Activated gamma-delta T cell treated with anti-CD3 and anti-CD28 coated beads, Interleukin-2, amount 50 U/mL, for 16 hours (primary cell): ENCODE measurements at regions not wholly inside any gene's neighbourhood (a gene's known extent, or its start where the extent isn't known, plus 50 kb on each side); places are given as distances from the start of the nearest gene placed in this dataset.
"Not testable (repeated sequence)": the region's sequence is repeated elsewhere in the genome, so short reads cannot be mapped to it uniquely, and the experiment has no call there.

Source experiments
- DNase-seq: peaks from one replicate; pipeline ENCODE4 v3.0.0-alpha.2; 2020; ENCODE audit warnings: low read depth

GRCh38 chr5:17690473-17690872, 56.2 kb downstream of the TAF11L14 start:
- DNase-seq: no peak

- DNase-seq: no peak
Observed at GRCh38 chr5:17691762-17692161, 57.5 kb downstream of the TAF11L14 start.

- no peak for DNase-seq
Observed at GRCh38 chr5:17694371-17694770, 60.1 kb downstream of the TAF11L14 start.

GRCh38 chr5:17694914-17695313, 60.7 kb downstream of the TAF11L14 start:
- DNase-seq: no peak

GRCh38 chr5:17696627-17697026, 62.4 kb downstream of the TAF11L14 start:
- DNase-seq: no peak

- no peak for DNase-seq
Observed at GRCh38 chr5:17697671-17698070, 63.4 kb downstream of the TAF11L14 start.

- no peak for DNase-seq
Observed at GRCh38 chr5:17709011-17709710, 74.9 kb downstream of the TAF11L14 start.

- no peak for DNase-seq
Observed at GRCh38 chr5:17713301-17713700, 79.0 kb downstream of the TAF11L14 start.

GRCh38 chr5:17714186-17714585, 79.9 kb downstream of the TAF11L14 start:
- DNase-seq: no peak

- DNase-seq: no peak
Observed at GRCh38 chr5:17719592-17719991, 85.3 kb downstream of the TAF11L14 start.

GRCh38 chr5:17720071-17720470, 85.8 kb downstream of the TAF11L14 start:
- DNase-seq: no peak

- DNase-seq: no peak
Observed at GRCh38 chr5:17723876-17724275, 89.6 kb downstream of the TAF11L14 start.

GRCh38 chr5:17727098-17727497, 92.8 kb downstream of the TAF11L14 start:
- no peak for DNase-seq

GRCh38 chr5:17730421-17730820, 96.2 kb downstream of the TAF11L14 start:
- DNase-seq: no peak

- no peak for DNase-seq
Observed at GRCh38 chr5:17732351-17732923, 98.2 kb downstream of the TAF11L14 start.

- no peak for DNase-seq
Observed at GRCh38 chr5:17734011-17734410, 99.8 kb downstream of the TAF11L14 start.

GRCh38 chr5:17735761-17736160, 101.5 kb downstream of the TAF11L14 start:
- DNase-seq: no peak

GRCh38 chr5:17737092-17737491, 102.8 kb downstream of the TAF11L14 start:
- no peak for DNase-seq

- no peak for DNase-seq
Observed at GRCh38 chr5:17738446-17738845, 104.2 kb downstream of the TAF11L14 start.

- DNase-seq: no peak
Observed at GRCh38 chr5:17743580-17744435, 109.5 kb downstream of the TAF11L14 start.

- DNase-seq: no peak
Observed at GRCh38 chr5:17748201-17748600, 113.9 kb downstream of the TAF11L14 start.

- no peak for DNase-seq
Observed at GRCh38 chr5:17748941-17749340, 114.7 kb downstream of the TAF11L14 start.

GRCh38 chr5:17755406-17755805, 121.1 kb downstream of the TAF11L14 start:
- not testable (repeated sequence) for DNase-seq
